GM12892 (cell line): ENCODE measurements at regions not wholly inside any gene's neighbourhood (a gene's known extent, or its start where the extent isn't known, plus 50 kb on each side); places are given as distances from the start of the nearest gene placed in this dataset.

Experiments used
- POLR2A ChIP-seq: IDR thresholded peaks from 2 replicates; pipeline ENCODE4 v1.6.1; 2011; ENCODE audit warnings: low read depth, low read length, control low read depth
- POLR2AphosphoS5 ChIP-seq: IDR thresholded peaks from 2 replicates; pipeline ENCODE4 v1.6.1; 2011; ENCODE audit warnings: low read depth, low read length, control low read depth

DNA sequence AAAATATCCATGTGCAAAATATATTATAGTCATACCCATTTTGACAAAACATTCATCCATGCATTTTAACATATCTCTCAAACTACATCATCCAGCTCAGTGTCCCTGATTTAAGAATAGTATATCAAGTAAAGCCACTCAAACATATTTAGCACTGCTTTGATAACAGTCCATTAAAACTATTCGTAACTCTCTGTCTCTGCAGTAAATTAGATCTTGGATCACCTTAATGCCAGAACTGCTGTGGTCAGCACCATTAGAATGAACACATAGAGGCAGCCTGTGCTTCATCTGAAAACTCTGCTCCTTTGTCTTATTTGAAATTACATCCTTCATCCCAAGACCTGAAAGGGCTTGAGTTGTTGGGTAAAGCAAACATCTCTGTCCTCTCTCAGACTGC lies 234.0 kb downstream of the MBD2 start:
- TF ChIP-seq POLR2A (no peak), POLR2AphosphoS5 (no peak)
